HUES64 (cell line): ENCODE measurements at regions not wholly inside any gene's neighbourhood (a gene's known extent, or its start where the extent isn't known, plus 50 kb on each side); places are given as distances from the start of the nearest gene placed in this dataset.

ENCODE experiments used
- H3K27ac ChIP-seq: 2 replicates; pipeline ENCODE4 v1.7.0; 2013; ENCODE audit warnings: low read depth, low read length, inconsistent platforms
- H3K27me3 ChIP-seq: 2 replicates; pipeline ENCODE4 v1.6.1; 2013; ENCODE audit warnings: mild to moderate bottlenecking, low read length; ENCODE audit not compliant: insufficient read depth
- H3K36me3 ChIP-seq: 2 replicates; pipeline ENCODE4 v1.6.1; 2013; ENCODE audit warnings: mild to moderate bottlenecking, low read length; ENCODE audit not compliant: insufficient read depth
- H3K4me1 ChIP-seq: 2 replicates; pipeline ENCODE4 v1.6.1; 2013; ENCODE audit warnings: mild to moderate bottlenecking, low read length, moderate library complexity; ENCODE audit not compliant: insufficient read depth
- H3K4me3 ChIP-seq: 2 replicates; pipeline ENCODE4 v1.5.1; 2013; ENCODE audit warnings: mild to moderate bottlenecking, low read length, moderate library complexity
- H3K9ac ChIP-seq: 2 replicates; pipeline ENCODE4 v1.6.1; 2013; ENCODE audit warnings: mild to moderate bottlenecking, low read depth, low read length
- H3K9me3 ChIP-seq: 2 replicates; pipeline ENCODE4 v1.6.1; 2013; ENCODE audit warnings: low read depth, low read length; ENCODE audit not compliant: insufficient read depth
- WGBS: fragments of 150-250, 120-280 bp; methylation state at CpG from one replicate; pipeline ENCODE4 v1.1.7; 2013; ENCODE audit warnings: missing lambda C conversion rate; 5-methylcytosine and 5-hydroxymethylcytosine counted together

- Histone ChIP-seq H3K36me3 (no peaks in the 10 kb centered on the region), H3K27me3 (no peaks in the 10 kb centered on the region), H3K4me1 (peaks cover 10% of the 10 kb centered on the region), H3K27ac (no peak overlapping the region), H3K9me3 (no peaks in the 10 kb centered on the region), H3K4me3 (no peak overlapping the region), H3K9ac (no peak overlapping the region)
Observed at GRCh38 chr5:86879086-86879485, 261.3 kb downstream of the COX7C start.

GRCh38 chr5:86880344-86880743, 262.6 kb downstream of the COX7C start:
- no peak overlapping the region for H3K9ac ChIP-seq
- H3K36me3 ChIP-seq = no peaks in the 10 kb centered on the region
- H3K9me3 ChIP-seq = no peaks in the 10 kb centered on the region
- H3K27me3 ChIP-seq = no peaks in the 10 kb centered on the region
- no peak overlapping the region for H3K4me3 ChIP-seq
- no peak overlapping the region for H3K27ac ChIP-seq
- peaks cover 10% of the 10 kb centered on the region for H3K4me1 ChIP-seq
- WGBS = 71% methylated on average over 4 of the region's 4 CpGs

- H3K36me3 ChIP-seq = no peaks in the 10 kb centered on the region
- H3K27ac ChIP-seq = peak overlapping the region; percentile 11; the same call in 1 of the 2 replicates
- WGBS = 58% methylated on average over 3 of the region's 3 CpGs
- H3K4me3 ChIP-seq = no peak overlapping the region
- H3K27me3 ChIP-seq = no peaks in the 10 kb centered on the region
- H3K9ac ChIP-seq = no peak overlapping the region
- H3K4me1 ChIP-seq = peaks cover 10% of the 10 kb centered on the region
- H3K9me3 ChIP-seq = no peaks in the 10 kb centered on the region
Observed at GRCh38 chr5:86880785-86881492, 263.2 kb downstream of the COX7C start.

GRCh38 chr5:86881493-86882090, 263.9 kb downstream of the COX7C start:
- Histone ChIP-seq H3K27me3 (no peaks in the 10 kb centered on the region), H3K9ac (no peak overlapping the region), H3K4me1 (peaks cover 10% of the 10 kb centered on the region), H3K36me3 (no peaks in the 10 kb centered on the region), H3K27ac (no peak overlapping the region), H3K9me3 (no peaks in the 10 kb centered on the region), H3K4me3 (no peak overlapping the region)
- 92% methylated on average over 1 of the region's 1 CpG for WGBS

GRCh38 chr5:86884608-86885007, 266.9 kb downstream of the COX7C start:
- H3K27me3 ChIP-seq = no peaks in the 10 kb centered on the region
- H3K4me1 ChIP-seq = 0 out of 2 replicates have a peak, but pooled peaks cover 4% of the 10 kb centered on the region
- 96% methylated on average over 16 of the region's 16 CpGs for WGBS
- no peaks in the 10 kb centered on the region for H3K9me3 ChIP-seq
- H3K4me3 ChIP-seq = no peak overlapping the region
- H3K36me3 ChIP-seq = no peaks in the 10 kb centered on the region
- H3K9ac ChIP-seq = no peak overlapping the region
- H3K27ac ChIP-seq = no peak overlapping the region

- Histone ChIP-seq H3K27me3 (no peaks in the 10 kb centered on the region), H3K4me1 (0 out of 2 replicates have a peak, but pooled peaks cover 4% of the 10 kb centered on the region), H3K9ac (no peak overlapping the region), H3K4me3 (no peak overlapping the region), H3K36me3 (no peaks in the 10 kb centered on the region), H3K27ac (no peak overlapping the region), H3K9me3 (no peaks in the 10 kb centered on the region)
- WGBS = 90% methylated on average over 2 of the region's 2 CpGs
Observed at GRCh38 chr5:86885011-86885410, 267.3 kb downstream of the COX7C start.

- Histone ChIP-seq H3K4me1 (no peaks in the 10 kb centered on the region), H3K9ac (no peak overlapping the region), H3K4me3 (no peak overlapping the region), H3K36me3 (no peaks in the 10 kb centered on the region), H3K27ac (no peak overlapping the region), H3K27me3 (no peaks in the 10 kb centered on the region), H3K9me3 (no peaks in the 10 kb centered on the region)
- 73% methylated on average over 4 of the region's 5 CpGs for WGBS
Observed at GRCh38 chr5:86885489-86886230, 267.9 kb downstream of the COX7C start.

GRCh38 chr5:86890375-86890774, 272.6 kb downstream of the COX7C start:
- 83% methylated on average over 1 of the region's 1 CpG for whole genome bisulfite sequencing
- Histone ChIP-seq H3K4me3 (no peak overlapping the region), H3K27me3 (no peaks in the 10 kb centered on the region), H3K9ac (no peak overlapping the region), H3K36me3 (no peaks in the 10 kb centered on the region), H3K27ac (no peak overlapping the region), H3K9me3 (no peaks in the 10 kb centered on the region), H3K4me1 (no peaks in the 10 kb centered on the region)

GRCh38 chr5:86894056-86894455, 276.3 kb downstream of the COX7C start:
- no peaks in the 10 kb centered on the region for H3K9me3 ChIP-seq
- H3K27ac ChIP-seq = no peak overlapping the region
- H3K36me3 ChIP-seq = no peaks in the 10 kb centered on the region
- H3K4me3 ChIP-seq = no peak overlapping the region
- no peaks in the 10 kb centered on the region for H3K27me3 ChIP-seq
- H3K4me1 ChIP-seq = no peaks in the 10 kb centered on the region
- H3K9ac ChIP-seq = no peak overlapping the region

- H3K27me3 ChIP-seq = no peaks in the 10 kb centered on the region
- H3K36me3 ChIP-seq = no peaks in the 10 kb centered on the region
- 100% methylated on average over 1 of the region's 1 CpG for WGBS
- H3K27ac ChIP-seq = no peak overlapping the region
- H3K4me1 ChIP-seq = no peaks in the 10 kb centered on the region
- H3K9ac ChIP-seq = no peak overlapping the region
- no peak overlapping the region for H3K4me3 ChIP-seq
- no peaks in the 10 kb centered on the region for H3K9me3 ChIP-seq
Observed at GRCh38 chr5:86896916-86897315, 279.2 kb downstream of the COX7C start.

- no peaks in the 10 kb centered on the region for H3K9me3 ChIP-seq
- no peak overlapping the region for H3K27ac ChIP-seq
- H3K36me3 ChIP-seq = no peaks in the 10 kb centered on the region
- H3K4me1 ChIP-seq = no peaks in the 10 kb centered on the region
- WGBS = 86% methylated on average over 4 of the region's 6 CpGs
- no peak overlapping the region for H3K4me3 ChIP-seq
- H3K27me3 ChIP-seq = no peaks in the 10 kb centered on the region
- no peak overlapping the region for H3K9ac ChIP-seq
Observed at GRCh38 chr5:86909418-86910295, 291.9 kb downstream of the COX7C start.
